CD4-positive, alpha-beta T cell treated with Interferon gamma for 1 hour (primary cell): ENCODE measurements at regions not wholly inside any gene's neighbourhood (a gene's known extent, or its start where the extent isn't known, plus 50 kb on each side); places are given as distances from the start of the nearest gene placed in this dataset.

Experiments
- DNase-seq: peaks from one replicate; pipeline ENCODE4 v3.0.0-alpha.2; 2020

DNA sequence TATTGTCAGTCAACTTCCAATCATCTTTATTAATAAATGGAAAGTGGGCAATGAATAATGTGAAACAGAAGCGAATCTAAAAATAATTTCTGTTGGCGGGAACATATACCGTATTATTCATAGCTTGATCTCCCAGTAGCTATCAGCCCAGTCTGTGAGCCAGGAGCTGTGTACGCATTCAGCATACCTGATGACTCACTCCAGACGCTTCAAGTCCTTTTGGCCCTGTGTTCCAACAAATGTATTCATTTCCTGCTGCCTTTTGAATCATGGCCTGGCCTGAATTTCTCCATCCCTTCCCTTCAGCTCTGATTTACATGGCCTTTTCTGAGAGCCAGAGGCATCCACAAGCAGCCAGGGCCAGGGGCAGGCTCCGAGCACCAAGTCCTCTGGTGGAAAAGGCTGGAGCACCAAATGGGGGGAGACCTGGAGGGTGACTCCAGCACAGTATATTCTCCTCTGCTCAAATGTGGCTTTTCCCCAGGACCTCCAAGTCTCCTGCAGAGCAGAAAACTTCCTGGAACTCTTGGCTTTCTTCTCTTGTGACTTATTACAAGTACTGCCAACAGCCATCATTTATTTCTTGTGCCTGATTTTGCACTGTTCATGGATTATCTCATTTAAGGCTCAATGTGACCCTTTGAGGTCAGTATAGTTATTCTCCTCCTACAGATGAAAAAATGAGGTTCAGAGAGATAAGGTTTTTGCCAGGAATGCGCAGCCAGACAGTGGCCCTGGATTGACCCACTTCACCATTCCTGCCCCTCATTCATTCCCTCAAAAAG lies 108.7 kb downstream of the EN1 start:
- DNase-seq: no peak

DNA sequence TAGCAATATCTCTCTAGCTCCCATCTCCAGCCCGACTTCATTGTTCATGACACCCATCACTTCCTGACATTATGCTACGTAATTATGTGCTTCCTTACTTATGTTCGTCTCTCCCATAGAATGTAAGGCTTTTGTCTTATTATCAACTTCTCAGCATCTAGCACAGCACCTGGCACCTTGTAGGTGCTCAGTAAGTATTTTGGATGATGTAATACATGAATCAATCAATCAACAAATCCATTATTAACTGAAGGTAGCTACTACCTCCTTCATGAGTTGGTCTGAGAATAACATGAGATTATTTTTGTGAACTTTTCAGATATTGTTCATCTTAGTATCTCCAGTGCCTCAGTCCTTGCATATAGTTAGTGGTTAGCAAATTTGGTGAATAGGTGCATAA lies 109.3 kb downstream of the EN1 start:
- no peak for DNase-seq

DNA sequence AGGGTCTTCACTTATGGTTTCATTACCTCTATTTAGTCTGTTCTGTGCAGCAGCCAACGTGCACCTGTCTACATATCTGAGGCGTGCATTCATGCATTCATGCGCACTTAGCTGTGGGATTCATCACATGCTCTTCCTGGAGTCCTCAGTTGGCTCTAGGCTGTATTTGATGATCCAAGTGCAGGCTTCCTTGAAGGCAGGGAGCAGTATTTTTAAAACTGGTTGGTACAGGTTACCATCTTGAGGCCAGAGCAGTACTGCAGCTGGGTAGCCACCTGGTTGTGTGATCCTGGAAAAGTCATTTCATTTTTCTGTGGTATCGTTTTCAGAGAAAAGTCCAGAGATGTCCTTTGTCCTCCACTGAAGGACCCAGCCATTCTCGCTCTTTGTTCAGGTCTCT lies 109.8 kb downstream of the EN1 start:
- no peak for DNase-seq

DNA sequence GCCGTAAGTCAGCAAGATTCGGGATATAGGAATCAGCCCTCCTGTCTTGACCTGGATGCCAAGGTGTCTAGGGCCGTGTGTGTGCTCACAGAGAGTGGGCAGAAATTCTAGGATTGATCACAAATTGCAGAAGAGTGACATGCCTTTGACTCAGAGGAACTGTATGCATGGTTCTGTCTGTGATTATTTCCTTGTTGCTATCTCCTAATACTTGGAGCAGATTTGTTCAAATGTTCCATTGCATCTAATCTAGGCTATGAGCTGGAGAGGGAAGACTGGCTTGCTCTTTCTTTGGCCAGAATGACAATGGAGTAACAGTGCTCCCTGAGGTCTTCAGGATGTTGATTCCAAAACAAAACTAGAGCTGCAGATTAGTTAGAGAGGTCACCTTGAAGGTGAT lies 115.0 kb downstream of the EN1 start:
- DNase-seq: no peak

DNA sequence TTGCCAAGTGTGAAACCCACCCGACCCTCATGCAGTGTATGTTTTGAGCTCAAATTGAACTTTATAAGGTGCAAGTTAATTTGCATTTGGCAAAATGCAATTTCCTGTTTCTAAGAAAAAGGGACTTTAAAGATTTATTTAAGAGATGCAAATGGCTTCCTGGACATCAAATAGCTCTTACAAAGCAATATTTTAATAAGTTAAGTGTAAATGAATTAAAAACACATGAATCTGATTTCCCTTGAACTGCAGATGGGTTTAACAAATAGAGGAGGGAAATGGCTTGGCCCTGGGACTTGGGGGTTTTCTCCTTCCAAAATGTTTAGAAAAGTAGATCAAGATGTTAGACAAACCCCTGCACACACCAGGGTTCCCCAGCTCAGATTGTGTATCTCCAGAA lies 116.0 kb downstream of the EN1 start:
- no peak for DNase-seq

DNA sequence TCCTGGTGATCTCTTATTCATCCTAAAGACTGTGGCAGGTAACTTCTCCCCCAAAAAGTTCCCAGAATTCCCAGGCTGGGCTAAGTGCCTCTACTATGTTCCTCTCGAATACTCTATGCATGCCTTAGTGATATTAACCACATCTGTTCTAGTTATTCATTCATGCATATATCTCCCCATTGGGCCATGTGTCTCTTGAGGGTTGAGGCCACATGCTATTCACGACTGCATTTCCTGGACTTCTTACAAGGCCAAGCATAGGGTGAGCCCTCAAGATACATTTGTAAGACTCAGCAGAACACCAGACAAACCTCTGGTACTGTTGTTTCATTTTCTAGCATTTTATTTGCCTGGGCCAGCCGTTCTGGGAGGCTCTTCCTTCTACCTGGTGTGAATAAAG lies 117.0 kb downstream of the EN1 start:
- no peak for DNase-seq

DNA sequence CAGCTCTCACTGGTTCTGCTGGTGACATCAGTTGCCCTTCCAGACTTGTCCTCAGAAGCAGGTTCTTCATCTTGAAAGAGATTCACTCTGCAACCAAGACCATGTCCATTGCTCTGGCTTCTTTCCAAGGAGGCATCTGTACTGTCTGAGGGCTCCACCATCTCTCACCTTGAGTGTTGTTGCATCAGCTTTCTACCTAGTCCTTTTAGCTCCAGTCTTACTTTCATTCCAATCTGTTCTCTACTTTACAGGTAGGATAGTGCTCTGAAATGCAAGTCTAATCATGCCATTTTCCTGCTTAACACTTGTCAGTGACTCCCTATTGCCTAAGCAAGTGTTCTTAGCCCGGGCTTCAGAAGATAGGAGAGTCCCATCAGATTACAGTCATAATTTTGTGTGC lies 117.7 kb downstream of the EN1 start:
- no peak for DNase-seq

DNA sequence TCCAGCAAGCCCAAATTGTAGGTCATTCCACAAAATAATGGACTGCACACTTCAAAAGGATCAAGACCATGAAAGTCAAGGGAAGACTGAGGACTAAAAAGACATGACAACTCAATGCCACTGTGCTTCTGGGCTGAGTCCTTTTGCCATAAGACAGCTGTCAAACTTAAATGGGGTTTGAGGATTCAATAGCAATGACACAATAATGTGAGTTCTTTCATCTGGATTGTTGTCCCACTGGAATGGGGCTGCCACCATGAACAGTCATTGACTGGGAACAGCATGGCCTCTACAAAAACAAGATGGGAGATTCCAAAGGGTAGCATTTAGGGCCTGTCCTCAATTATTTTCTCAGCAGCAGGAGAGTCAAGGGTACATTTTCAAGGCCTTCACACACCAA lies 118.5 kb downstream of the EN1 start:
- DNase-seq: no peak

DNA sequence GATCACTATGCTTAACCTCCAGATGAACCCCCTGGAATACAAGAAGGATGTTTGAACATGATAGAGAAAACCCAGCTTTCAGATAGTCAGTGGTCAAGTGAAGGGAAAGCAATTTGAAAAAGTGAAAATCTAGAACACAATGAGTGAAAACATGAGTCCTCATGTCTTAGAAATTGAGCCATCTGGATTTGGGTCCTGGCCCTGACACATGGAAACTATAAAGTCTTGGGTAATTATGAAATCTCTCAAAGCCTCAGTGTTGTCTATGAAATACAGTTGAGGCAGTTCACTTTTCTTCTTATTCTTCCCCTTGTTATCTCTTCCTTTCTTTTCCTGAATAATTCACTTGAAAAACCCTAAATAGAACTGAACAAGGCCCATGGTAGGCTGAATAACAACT lies 120.6 kb downstream of the EN1 start:
- DNase-seq: no peak

DNA sequence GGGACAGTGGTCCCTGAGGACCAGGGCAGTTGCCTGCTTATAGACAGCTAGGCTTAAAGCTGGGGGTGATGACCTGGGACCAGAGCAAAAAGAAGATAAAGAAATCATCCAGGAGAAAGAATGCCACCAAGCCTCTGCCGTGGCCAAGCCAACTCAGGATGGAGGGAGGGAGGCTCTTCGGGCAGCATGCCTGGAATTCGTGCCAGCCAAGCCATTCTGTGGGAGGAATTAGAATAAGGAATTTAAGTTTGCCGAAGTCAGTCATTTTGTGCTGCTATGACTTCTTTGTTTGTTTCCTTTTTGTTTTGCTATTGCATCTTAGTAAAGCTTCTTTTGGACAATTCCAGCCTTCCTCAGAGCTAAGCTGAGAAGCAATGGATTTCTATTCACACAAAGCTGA lies 124.1 kb downstream of the EN1 start:
- no peak for DNase-seq

DNA sequence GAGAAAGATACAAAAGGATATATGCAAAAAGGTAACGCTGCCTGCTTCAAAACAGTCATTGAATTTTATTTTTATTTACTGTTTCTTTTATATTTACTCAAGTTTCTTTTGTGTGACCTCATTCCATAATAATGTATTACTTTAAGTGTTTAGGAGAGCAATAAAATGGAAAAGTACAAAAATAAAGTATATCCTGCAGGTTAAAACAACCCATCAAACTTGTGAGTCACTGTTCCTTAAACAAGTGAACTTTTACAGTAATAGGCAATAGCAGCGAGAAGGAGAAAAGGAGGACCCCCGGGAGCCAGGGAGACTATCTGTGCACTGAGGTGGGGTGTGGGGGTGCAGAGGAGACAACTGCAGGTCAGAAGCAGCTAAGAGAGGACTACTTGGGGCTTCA lies 124.5 kb downstream of the EN1 start:
- no peak for DNase-seq

DNA sequence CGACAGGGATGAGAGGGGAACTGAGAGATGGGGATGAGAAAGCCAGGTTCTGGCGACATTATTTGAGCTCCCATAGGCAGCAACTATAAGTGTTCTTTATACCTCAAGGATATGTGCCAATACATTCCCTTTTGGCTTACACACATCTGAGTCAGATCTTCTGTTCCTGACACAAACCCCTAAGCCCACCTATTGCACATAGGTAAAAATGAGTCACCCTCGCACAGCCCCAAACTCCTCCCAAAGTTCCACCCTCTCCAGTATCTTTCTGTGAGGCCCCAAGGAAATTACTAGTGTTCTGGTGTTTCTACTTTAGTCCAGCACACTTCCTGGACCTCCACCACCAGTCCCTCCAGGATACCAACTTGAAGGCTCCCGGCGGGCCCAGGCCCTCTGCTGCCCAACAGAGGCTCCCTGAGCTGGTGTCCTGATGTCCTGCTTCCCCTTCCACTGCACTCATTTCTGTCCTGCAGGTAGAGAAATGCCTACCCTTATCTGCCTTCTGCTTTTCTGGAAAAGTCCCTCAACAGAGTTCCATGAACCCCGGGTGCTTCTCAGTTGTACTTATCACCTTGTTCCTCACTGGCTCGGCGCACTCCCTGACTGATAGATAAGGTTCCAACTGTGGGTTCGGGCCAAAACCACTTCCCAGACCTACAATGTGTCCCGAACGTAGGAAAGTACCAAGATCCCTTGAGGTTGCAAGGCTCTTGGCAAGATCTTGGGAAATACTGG lies 125.5 kb downstream of the EN1 start:
- DNase-seq: no peak

DNA sequence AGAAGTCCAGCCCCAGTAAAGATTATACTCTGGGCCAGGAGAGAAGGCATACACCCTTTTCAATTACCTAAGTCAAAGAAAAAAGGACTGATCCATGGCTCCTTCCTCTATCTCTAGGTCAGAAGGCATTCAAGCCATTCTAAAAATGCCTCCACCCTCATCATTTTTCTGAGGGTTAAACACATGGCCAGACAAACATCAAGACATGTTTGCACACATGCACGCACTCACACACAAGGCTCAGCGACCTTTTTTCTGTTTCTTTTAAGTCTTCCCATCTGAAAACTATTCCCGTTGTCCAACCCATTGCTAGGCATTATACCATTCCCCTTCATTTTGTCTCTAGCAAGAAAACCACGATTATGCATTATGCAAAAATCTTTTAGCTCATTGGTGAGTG lies 126.6 kb downstream of the EN1 start:
- no peak for DNase-seq

DNA sequence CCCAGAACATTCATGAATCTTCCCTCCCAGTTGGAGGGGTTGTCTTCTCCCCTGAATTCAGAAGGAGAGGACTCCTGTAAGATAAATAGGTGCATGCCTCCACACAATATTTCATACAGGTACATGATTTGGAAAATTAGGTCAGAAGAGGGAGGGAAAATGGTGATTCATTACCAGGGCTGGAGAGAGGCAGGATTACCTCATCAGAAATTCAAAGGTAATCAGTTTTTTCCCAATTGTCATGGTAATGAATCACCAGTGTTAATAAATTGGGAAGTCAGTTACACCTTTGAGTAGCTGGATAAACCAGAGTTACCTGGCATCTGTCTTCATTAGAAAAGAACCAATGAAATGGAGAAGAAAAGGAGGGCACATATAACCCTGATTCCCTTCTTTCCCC lies 128.5 kb downstream of the EN1 start:
- DNase-seq: no peak

DNA sequence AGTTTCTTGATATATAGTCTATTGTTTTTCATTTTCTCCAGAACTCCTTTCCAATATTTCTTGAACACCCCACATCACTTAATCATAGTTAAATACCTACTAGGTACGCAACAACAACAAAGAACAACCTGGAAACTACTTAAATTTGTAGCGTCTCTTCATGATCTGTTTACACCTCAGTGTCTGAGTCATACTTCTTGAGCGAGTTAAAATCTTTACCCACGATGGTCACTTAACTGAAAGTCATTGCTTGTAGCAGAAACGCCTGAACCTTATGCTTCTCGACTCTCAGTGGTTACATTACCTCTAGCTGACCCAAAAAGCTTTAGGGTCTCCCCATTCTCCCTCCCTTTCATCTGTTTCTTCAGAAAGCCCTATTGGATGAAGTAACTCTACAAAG lies 131.3 kb downstream of the EN1 start:
- no peak for DNase-seq

DNA sequence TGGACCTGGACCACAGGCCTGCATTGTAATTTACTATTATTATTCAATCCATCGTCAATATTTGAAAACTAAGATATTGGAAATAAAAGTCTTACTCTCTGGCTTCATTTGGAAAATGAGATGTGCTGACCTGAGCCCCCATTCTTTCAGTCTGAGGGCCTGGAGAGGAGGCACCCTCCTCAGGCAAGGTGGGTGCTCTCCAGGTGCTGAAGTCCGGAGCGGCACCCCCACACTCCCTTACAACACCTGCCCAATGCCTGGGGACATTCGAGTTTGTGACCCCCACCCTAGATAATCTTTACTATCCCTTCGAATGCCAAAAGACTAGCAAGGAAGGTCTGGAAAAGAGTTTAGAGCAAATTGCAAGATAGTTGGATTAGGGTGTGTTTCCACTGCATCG lies 133.3 kb downstream of the EN1 start:
- no peak for DNase-seq

DNA sequence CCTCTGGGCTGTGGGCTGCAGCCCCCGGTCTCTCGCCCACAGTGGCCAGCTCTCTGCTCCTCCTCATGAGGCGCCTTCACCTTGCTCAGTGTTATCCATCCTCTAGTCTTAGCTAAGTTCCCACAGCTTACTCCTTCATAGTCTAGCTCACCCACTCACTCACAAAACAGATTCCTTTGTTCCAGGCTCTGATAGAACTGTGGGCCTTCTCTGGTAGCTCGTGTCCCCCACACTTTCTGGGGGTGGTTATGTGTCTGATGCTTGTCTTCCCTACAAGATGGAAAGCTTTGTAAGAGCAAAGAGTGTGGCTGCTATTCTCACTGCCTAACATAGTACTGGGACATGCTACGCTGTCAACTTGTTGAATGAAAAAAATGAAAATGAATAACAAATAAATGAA lies 135.8 kb downstream of the EN1 start:
- DNase-seq: no peak

DNA sequence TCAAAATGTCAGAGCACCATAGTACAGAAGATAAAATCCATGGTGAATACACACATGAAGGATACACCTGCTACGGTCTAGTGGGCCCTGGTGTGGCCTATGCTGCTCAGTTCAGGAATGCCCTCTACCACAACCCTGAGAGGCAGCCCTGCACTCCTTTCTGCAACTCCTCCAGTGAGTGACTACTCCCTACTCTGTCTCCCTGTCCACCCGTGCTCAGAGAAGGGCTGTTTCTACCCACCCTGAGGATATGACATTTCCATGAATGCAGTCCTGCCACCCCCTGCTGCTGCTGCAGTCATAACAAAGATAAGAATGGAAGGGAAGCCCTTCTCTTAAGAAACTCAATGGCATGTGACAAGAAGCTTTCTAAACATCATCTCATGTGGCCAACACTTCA lies 137.0 kb downstream of the EN1 start:
- no peak for DNase-seq

DNA sequence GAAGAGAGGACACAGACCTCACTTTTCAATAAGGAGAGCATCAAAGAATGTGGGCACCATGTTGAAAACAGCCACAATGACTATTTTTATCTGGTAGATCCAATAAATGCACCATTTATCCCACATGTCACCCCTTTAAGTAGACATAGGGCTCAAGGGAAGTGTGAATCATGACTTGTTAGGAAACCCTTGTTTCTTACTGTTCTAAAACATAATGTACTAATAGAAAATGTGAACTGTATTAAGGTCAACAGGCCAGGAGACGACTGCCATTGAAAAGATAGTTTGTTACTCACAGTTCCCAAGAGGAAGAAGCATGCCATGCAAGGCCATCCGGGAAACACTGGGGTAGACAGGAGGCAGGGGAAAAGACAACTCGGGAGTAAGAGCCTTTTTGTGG lies 137.7 kb downstream of the EN1 start:
- no peak for DNase-seq

DNA sequence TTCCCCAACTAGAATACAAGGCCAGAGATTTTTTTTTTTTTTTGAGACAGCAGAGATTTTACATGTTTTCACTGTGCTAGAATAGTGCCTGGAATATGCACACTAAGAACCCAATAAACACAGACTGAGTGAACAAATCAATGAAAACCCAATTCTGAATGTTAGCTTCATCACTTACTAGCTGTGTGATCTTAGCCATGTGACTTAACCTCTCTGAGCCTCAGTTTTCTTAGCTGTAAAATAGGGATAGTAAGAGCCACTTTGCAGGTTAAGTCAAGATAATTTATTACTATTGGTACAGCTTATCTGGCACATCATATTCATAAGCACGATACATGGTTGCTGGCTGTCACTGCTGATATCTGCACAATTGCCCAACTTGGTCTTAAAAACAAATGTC lies 140.6 kb downstream of the EN1 start:
- DNase-seq: no peak

DNA sequence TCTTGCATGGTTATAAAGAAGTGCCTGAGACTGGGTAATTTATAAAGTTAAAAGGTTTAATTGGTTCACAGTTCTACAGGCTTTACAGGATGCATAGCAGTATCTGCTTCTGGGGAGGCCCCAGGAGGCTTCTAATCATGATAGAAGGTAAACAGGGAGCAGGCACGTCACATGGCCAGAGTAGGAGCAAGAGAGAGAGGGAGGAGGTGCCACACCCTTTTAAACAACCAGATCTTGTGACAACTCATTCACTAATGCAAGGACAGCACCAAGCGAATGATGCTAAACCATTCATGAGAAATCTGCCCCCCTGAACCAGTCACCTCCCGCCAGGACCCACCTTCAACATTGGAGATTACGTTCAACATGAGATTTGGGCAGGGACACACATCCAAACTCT lies 141.1 kb downstream of the EN1 start:
- no peak for DNase-seq

DNA sequence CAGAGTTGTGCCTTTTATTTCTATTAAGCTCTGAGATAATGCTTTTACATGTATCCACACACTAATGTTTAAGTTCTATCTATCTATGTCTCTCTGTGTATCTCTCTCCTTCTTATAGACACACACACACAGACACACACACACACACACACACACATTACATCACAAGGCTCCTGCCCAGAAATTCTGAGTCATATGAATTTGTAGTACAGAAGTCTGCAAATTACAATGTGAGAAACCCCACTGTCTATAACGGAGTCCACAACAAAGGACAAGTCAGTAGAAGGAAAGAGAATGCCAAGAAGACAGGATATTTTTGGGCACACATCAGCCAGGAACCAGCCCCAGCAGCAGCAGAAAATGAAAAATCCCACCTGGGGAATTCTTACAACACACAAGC lies 142.4 kb downstream of the EN1 start:
- no peak for DNase-seq

DNA sequence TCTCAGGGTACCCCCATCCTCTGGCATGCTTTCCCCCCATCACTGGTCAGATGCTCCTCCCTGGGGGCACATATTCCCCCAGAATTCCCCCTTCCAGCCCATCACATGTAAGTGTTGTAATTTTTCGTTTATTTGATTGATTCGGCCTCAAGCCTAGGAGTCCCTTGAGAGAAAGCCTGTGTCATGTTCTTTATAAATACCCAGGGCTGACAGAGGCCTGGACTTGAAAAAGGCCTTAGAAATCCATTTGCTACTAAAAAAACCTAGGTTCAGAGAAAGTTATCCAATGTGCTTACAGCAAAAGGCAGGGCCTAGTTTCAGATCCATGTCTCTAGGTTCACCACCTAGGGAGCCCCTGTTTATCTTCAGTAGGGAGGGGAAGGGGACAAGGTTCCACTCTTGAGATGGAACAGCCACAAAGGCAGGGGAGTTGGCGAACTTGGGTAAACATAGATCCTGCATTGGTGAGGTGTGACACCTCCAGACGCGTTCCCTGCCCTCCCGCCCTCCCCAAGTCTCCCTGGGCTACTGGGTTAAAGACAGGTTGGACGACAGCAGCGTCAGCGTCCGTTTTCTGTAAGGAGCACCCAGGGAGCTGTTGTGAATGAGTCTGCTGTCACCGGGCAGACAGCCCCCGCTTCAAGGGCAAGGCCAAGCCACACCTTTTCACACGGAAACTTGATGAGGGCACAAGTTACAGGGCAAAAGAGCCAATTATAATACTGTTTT lies 147.8 kb downstream of the EN1 start:
- no peak for DNase-seq

DNA sequence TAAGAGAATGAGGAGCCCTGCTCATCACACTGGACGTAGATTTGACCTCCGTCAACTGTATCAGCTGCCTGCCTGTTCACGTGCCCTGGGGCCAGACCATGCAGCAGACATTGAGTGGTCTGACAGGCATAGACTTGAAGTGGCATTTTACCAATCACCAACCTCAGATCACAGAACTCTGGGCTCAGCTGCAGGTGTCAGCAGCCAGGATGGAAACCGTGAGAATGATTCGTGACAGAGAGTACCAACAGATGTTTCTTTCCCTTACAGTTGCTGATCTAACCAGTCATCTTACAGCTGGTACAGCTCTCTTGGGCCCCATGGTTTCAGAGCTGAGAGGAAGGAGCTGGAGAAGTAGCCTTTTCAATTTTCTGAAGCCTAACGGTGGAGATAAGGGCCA lies 148.9 kb downstream of the EN1 start:
- no peak for DNase-seq
